Activated CD4-positive, alpha-beta T cell treated with anti-CD3 and anti-CD28 coated beads, Interleukin-2, amount 10 ng/mL, durations not matched to agents 7 days and 5 days (primary cell): ENCODE measurements at regions not wholly inside any gene's neighbourhood (a gene's known extent, or its start where the extent isn't known, plus 50 kb on each side); places are given as distances from the start of the nearest gene placed in this dataset.

ENCODE experiments used
- CTCF ChIA-PET: fragments of 350-600 bp; sonication (Branson Sonifier 250); formaldehyde crosslinking; loops from one replicate; lab custom pipeline; 2021; ENCODE audit warnings: antibody characterized with exemption; lab: Charles Lee
- POLR2A ChIA-PET: fragments of 350-600 bp; sonication (Branson Sonifier 250); formaldehyde crosslinking; loops from one replicate; lab custom pipeline; 2021; ENCODE audit warnings: antibody characterized with exemption; lab: Charles Lee
- DNase-seq: peaks from one replicate; pipeline ENCODE4 v3.0.0-alpha.2; 2020
- H3K27ac Mint-ChIP-seq: one replicate; pipeline ENCODE4 v1.8.0; 2021; ENCODE audit warnings: mild to moderate bottlenecking, moderate library complexity, mixed read lengths
- H3K27me3 Mint-ChIP-seq: one replicate; pipeline ENCODE4 v1.8.0; 2021; ENCODE audit warnings: mixed read lengths
- H3K36me3 Mint-ChIP-seq: one replicate; pipeline ENCODE4 v1.8.0; 2021; ENCODE audit warnings: low read depth, mixed read lengths
- H3K4me1 Mint-ChIP-seq: one replicate; pipeline ENCODE4 v1.8.0; 2021; ENCODE audit warnings: mixed read lengths
- H3K4me3 Mint-ChIP-seq: one replicate; pipeline ENCODE4 v1.8.0; 2021; ENCODE audit warnings: mild to moderate bottlenecking, moderate library complexity, mixed read lengths
- H3K9me3 Mint-ChIP-seq: one replicate; pipeline ENCODE4 v1.8.0; 2021; ENCODE audit warnings: mixed read lengths

DNA sequence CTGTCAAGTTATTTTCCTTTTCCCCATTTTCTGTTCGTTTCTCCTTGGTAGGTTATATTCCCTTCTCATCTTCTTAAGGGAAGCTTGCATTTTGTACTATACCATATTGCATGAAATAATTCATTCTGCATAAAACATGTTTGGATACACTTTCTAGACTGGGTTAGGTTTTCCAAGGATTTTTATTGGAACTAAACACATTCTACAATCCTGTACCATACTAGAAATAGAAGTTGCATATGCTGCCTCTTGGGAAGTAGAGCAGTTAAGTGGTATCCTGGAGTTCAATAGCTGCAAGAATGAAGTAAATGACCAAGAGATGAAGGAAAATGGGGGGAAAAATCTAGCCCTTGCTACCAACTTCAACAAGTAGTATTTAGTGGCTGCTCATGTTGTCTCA lies 393.7 kb upstream of the SLIT2 start:
- no peak overlapping the region for H3K27ac Mint-ChIP-seq
- H3K4me3 Mint-ChIP-seq, result no peak overlapping the region
- H3K36me3 Mint-ChIP-seq, result no peaks in the 10 kb centered on the region
- no peaks in the 10 kb centered on the region for H3K27me3 Mint-ChIP-seq
- ChIA-PET POLR2A (no interaction called here), CTCF (no interaction called here)
- no peak for DNase-seq
- H3K4me1 Mint-ChIP-seq, result no peaks in the 10 kb centered on the region
- H3K9me3 Mint-ChIP-seq, result peaks cover 9% of the 10 kb centered on the region

DNA sequence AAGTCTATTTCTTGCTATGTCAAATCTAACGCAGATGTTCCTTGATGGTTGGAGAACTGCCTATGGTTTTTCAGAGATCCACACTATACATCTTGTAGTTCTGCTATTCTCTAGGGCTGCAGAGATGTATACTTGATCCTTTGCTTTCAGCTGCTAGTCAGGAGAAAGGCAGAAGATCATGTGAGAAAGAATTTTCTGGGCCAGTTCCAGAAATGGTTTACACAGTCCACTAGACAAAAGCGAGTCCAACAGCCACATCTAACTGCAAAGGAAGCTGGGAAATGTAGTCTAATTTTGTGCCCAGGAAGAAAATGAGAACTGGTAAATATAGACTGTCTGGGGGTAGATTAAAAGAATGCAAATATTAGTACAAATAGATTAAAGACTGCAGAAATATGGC lies 394.3 kb upstream of the SLIT2 start:
- CTCF ChIA-PET, result no interaction called here
- H3K4me3 Mint-ChIP-seq, result no peak overlapping the region
- no peaks in the 10 kb centered on the region for H3K4me1 Mint-ChIP-seq
- no peak for DNase-seq
- peaks cover 9% of the 10 kb centered on the region for H3K9me3 Mint-ChIP-seq
- no peaks in the 10 kb centered on the region for H3K36me3 Mint-ChIP-seq
- POLR2A ChIA-PET, result no interaction called here
- no peak overlapping the region for H3K27ac Mint-ChIP-seq
- H3K27me3 Mint-ChIP-seq, result no peaks in the 10 kb centered on the region

DNA sequence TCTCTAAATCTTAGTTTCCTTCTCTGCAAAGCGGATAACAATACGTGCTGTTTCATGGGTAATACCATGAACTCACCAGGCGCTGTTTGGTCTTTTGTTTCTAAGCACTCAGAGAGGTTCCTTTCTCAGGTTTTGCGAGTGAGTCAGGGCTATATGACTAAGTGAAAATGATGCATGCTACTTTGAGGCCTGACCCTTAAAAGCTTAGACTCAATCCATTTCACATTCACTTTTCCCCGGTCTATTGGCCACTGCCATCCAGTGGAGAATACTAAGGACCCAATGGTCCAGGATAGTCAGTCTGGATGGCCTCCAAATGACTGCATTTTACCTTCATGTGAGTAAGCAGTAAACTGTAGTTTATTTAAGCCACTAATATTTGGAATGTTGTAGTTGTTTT lies 400.8 kb upstream of the SLIT2 start:
- CTCF ChIA-PET, result no interaction called here
- no peak overlapping the region for H3K27ac Mint-ChIP-seq
- no peaks in the 10 kb centered on the region for H3K4me1 Mint-ChIP-seq
- H3K36me3 Mint-ChIP-seq, result no peaks in the 10 kb centered on the region
- H3K27me3 Mint-ChIP-seq, result no peaks in the 10 kb centered on the region
- H3K4me3 Mint-ChIP-seq, result no peak overlapping the region
- DNase-seq, result no peak
- peaks cover 11% of the 10 kb centered on the region for H3K9me3 Mint-ChIP-seq
- POLR2A ChIA-PET, result no interaction called here

DNA sequence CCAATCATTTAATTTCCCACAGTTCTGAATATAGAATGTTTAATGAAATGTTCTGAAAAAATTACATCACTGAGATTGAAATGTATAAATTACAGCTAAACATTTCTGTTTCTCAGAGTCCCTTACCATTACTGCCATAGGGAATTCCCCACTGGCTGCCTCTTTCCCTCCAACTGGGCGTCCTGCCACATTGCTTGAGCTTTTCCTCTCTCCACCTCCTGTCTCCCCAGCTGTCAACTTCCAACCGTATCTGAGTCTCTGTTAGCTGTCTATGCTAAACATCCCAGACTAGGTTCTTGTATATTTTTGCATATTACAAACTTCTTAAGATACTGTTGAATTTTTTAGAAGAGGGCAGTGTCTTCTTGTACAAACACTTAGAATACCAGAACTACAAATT lies 407.3 kb upstream of the SLIT2 start:
- CTCF ChIA-PET, result no interaction called here
- Mint-ChIP-seq H3K36me3 (no peaks in the 10 kb centered on the region), H3K4me1 (no peaks in the 10 kb centered on the region), H3K27me3 (no peaks in the 10 kb centered on the region), H3K4me3 (no peak overlapping the region), H3K9me3 (peaks cover 4% of the 10 kb centered on the region), H3K27ac (no peak overlapping the region)
- no peak for DNase-seq
- POLR2A ChIA-PET, result no interaction called here

DNA sequence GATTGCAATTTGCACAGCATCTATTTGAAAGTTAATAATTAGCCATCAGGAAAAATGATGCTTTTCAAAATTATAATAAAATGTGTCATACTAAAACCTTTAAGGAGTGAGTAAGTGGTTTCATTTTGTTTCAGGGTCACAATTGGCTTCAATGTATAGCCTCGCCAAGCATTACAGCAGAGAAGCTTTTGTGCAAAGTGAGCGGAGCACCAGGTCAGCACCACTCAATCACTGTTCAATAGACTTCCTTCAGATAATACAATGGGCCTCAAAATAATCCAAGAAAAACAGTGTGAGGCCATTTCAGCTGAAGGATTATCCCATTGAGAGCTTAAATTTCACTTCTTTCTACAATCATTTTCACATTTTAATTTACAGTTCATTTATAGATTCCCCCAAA lies 409.2 kb upstream of the SLIT2 start:
- H3K36me3 Mint-ChIP-seq, result no peaks in the 10 kb centered on the region
- H3K4me3 Mint-ChIP-seq, result no peak overlapping the region
- no peaks in the 10 kb centered on the region for H3K4me1 Mint-ChIP-seq
- ChIA-PET CTCF (no interaction called here), POLR2A (no interaction called here)
- DNase-seq, result no peak
- no peaks in the 10 kb centered on the region for H3K27me3 Mint-ChIP-seq
- peaks cover 4% of the 10 kb centered on the region for H3K9me3 Mint-ChIP-seq
- H3K27ac Mint-ChIP-seq, result no peak overlapping the region

DNA sequence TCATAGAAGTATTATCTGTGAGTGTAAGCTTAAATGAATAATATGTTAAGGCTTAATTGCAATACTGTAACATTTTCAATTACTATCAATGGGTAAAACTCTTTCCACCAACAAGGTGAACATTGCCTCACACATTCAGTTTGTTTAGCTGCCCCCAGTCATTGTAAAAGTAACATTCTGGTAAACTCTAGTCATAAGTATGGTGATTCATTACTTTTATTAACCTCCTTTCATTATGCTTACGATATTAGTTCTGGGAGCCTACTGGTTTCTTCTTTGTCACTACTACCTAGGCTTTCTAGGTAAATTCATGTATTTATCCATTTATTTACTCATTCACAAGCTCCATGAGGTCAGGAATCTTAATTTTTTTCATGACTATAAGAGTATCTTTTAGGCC lies 412.8 kb upstream of the SLIT2 start:
- CTCF ChIA-PET, result no interaction called here
- no peaks in the 10 kb centered on the region for H3K4me1 Mint-ChIP-seq
- peaks cover 6% of the 10 kb centered on the region for H3K9me3 Mint-ChIP-seq

DNA sequence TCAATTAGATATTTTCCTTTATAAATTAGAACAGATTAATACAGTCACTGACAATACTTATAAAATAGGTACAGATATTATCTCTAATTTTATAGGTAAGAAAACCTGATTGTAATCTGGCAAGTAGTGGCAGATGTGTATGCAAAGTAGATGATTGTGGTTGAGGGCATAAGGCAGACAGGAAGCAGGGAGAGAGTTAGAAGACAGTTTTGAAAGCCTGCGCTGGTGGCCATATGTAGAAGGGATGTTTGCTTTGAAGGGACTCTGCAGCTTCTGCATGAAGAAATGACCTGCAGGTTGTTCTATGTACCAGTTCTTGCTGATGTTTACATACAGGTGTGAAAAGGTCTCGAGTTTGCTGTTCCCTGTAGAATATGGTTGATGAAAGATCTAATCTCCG lies 416.3 kb upstream of the SLIT2 start:
- H3K27ac Mint-ChIP-seq, result no peak overlapping the region
- H3K9me3 Mint-ChIP-seq, result peaks cover 4% of the 10 kb centered on the region
- no peaks in the 10 kb centered on the region for H3K36me3 Mint-ChIP-seq
- H3K27me3 Mint-ChIP-seq, result no peaks in the 10 kb centered on the region
- ChIA-PET CTCF (no interaction called here), POLR2A (no interaction called here)
- no peak for DNase-seq
- no peak overlapping the region for H3K4me3 Mint-ChIP-seq
- no peaks in the 10 kb centered on the region for H3K4me1 Mint-ChIP-seq

More for the DNA sequence above, 412.8 kb upstream of the SLIT2 start:
- POLR2A ChIA-PET, result no interaction called here
- Mint-ChIP-seq H3K27ac (no peak overlapping the region), H3K4me3 (no peak overlapping the region), H3K27me3 (no peaks in the 10 kb centered on the region), H3K36me3 (no peaks in the 10 kb centered on the region)
- no peak for DNase-seq

DNA sequence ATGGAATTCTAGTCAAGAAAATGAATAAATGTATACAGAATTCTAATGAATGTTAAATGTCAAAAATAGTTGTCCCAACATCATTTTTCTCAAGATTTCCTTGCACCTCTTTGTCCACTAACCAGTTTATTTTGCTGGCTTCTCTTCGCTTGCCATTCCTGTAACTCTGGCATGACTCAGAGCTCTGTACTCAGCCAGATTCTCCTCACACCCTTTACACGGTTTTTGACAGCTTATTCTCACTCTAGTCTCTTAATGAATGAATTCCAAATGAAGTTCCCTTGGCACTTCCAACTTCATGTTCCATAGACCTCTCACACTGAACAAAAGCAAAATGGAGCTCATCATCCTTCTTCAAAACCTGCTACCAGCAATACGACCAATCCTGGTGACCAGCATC lies 419.3 kb upstream of the SLIT2 start:
- Mint-ChIP-seq H3K27ac (no peak overlapping the region), H3K36me3 (no peaks in the 10 kb centered on the region), H3K4me1 (no peaks in the 10 kb centered on the region), H3K4me3 (no peak overlapping the region), H3K27me3 (no peaks in the 10 kb centered on the region), H3K9me3 (peaks cover 5% of the 10 kb centered on the region)
- POLR2A ChIA-PET, result no interaction called here
- no peak for DNase-seq
- CTCF ChIA-PET, result no interaction called here

DNA sequence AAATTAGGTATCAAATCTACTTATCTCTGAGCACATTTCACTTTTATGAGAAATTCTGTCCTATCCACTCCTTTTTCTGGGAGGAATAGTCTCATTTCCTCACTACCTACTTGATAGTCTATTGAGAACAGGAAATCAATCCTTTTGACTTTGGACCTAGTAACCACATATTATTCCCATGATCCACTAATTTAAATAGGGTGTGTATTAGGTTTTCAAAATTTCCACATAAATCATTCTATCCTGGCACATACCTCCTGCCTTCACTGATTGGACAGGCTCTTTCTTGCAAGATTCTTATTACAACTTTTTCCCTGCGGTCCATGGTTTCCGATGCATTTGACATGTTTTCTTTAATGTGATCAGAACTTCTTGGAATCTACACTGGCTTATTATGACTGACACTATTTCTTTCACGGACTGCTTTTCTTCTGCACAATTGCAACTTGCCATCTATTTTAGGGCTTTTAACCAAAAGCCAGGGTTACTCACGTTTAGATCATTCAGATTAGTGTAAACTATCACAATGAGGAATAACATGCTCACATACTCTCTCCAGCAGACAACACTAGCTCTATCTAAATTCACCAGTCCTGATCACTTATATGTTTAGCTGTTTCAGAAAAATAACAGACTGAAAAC lies 419.9 kb upstream of the SLIT2 start:
- Mint-ChIP-seq H3K9me3 (peaks cover 3% of the 10 kb centered on the region), H3K4me1 (no peaks in the 10 kb centered on the region), H3K27me3 (no peaks in the 10 kb centered on the region), H3K36me3 (no peaks in the 10 kb centered on the region), H3K4me3 (no peak overlapping the region), H3K27ac (no peak overlapping the region)
- CTCF ChIA-PET, result no interaction called here
- no peak for DNase-seq
- POLR2A ChIA-PET, result no interaction called here

DNA sequence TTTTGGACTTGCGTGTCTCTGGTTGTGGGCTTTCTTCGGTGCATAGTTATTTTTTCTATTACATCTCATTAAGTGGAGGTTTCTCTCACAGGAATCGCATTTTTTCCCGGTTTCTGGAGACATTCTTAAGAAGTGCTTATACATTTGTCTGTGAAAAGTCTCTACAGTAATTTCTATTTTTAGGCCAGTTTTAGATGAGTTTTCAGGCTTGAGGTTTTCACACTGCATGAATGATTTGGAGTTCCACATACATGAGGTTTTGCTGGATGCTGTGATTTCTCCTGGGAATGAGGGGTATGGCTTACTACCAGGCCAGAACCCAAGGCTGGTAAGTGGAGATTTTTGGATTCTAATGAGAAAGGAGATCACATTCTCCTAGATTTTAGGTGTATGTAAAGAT lies 422.6 kb upstream of the SLIT2 start:
- Mint-ChIP-seq H3K36me3 (no peaks in the 10 kb centered on the region), H3K9me3 (peaks cover 2% of the 10 kb centered on the region), H3K4me3 (no peak overlapping the region), H3K4me1 (no peaks in the 10 kb centered on the region), H3K27ac (no peak overlapping the region), H3K27me3 (no peaks in the 10 kb centered on the region)
- DNase-seq, result no peak
- ChIA-PET CTCF (no interaction called here), POLR2A (no interaction called here)

DNA sequence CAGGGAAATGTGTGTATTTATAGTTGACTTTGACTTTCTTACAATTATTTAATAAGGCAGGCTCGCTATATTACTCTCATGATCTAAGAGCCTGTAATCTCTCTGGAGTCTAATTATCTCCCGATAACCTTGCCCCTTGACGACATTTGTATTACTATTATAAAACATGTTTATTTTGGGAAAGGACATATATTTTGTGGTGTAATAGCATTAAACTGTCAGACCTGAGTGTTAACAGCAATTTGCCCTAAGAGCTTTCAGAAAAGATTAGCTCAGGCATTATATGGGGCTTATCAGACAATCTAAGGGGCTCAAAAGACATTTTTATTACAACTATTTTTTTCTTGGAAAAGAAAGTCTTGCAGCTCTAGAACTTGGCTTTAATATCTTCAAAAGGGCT lies 427.9 kb upstream of the SLIT2 start:
- Mint-ChIP-seq H3K4me3 (no peak overlapping the region), H3K27me3 (no peaks in the 10 kb centered on the region), H3K9me3 (peaks cover 2% of the 10 kb centered on the region), H3K4me1 (no peaks in the 10 kb centered on the region), H3K27ac (no peak overlapping the region), H3K36me3 (no peaks in the 10 kb centered on the region)
- CTCF ChIA-PET, result no interaction called here
- DNase-seq, result no peak
- POLR2A ChIA-PET, result no interaction called here

DNA sequence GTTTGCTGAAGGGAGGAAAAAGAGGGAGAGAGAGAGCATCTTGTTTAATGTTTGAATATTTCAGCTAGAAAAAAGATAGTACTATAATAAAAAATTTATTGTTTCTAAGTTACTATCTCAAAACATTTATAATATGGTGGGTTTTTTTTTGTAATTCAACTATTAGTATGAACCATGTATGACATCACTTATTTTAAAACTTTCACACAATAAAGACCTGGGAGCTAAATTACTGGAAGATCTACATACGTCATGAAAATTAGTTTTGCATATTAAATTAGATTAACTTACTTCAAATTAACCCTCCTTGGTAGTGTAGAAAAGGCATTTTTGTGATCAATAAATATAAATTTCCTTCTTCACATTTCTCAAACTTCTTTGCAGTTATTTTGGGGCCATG lies 432.0 kb upstream of the SLIT2 start:
- CTCF ChIA-PET, result interaction anchor here (0.6 kb wide), 1 partner anchor 19 kb away, joined by 3 read pairs; no protein-coding TSS in a partner anchor
- Mint-ChIP-seq H3K4me1 (no peaks in the 10 kb centered on the region), H3K36me3 (no peaks in the 10 kb centered on the region), H3K9me3 (peaks cover 2% of the 10 kb centered on the region), H3K27ac (no peak overlapping the region), H3K27me3 (no peaks in the 10 kb centered on the region), H3K4me3 (no peak overlapping the region)
- no peak for DNase-seq
- POLR2A ChIA-PET, result no interaction called here

DNA sequence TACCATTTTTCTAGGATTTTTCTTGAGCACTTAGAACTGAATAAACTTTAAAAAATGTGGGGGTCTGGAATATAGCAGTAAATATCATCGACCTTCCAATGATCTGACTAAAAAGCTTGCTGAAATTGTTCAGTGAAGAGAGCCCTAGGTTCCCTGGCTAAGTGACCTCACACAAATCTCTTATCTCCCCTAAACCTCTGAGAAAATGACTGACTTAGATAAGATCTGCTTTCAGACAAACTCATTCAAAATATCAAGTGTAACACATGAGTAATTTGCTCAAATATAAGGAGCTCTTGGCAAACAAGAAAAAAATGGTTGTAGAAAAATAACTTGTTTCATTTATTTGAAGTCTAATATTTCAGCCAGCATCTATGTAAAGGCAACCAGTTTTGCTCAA lies 441.7 kb upstream of the SLIT2 start:
- no peaks in the 10 kb centered on the region for H3K36me3 Mint-ChIP-seq
- H3K4me1 Mint-ChIP-seq, result no peaks in the 10 kb centered on the region
- CTCF ChIA-PET, result no interaction called here
- no peaks in the 10 kb centered on the region for H3K27me3 Mint-ChIP-seq
- H3K9me3 Mint-ChIP-seq, result no peaks in the 10 kb centered on the region
- POLR2A ChIA-PET, result no interaction called here
- no peak overlapping the region for H3K27ac Mint-ChIP-seq
- no peak for DNase-seq
- H3K4me3 Mint-ChIP-seq, result no peak overlapping the region

DNA sequence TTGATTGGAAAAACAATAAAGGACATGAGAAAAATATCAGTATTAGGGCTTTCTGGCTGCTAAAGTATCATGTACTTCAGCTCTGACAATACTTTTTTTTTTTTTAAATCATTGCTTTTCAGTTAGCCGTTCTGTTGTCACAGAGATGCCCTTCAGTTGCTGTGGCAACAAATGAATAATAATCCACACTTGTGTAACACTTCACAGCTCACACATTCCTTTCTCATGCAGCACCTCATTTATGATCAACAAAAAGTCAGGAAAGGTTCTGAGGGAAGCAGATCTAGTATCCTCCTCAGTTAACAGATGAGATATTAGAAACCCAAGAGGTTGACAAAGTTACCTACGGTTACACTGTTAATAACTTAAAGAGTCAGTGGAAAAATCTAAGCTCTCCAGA lies 444.2 kb upstream of the SLIT2 start:
- Mint-ChIP-seq H3K27me3 (no peaks in the 10 kb centered on the region), H3K27ac (no peak overlapping the region), H3K4me1 (no peaks in the 10 kb centered on the region), H3K4me3 (no peak overlapping the region), H3K36me3 (no peaks in the 10 kb centered on the region), H3K9me3 (no peaks in the 10 kb centered on the region)
- ChIA-PET POLR2A (no interaction called here), CTCF (no interaction called here)
- DNase-seq, result no peak
